HG03342 (cell line): ENCODE measurements at regions not wholly inside any gene's neighbourhood (a gene's known extent, or its start where the extent isn't known, plus 50 kb on each side); places are given as distances from the start of the nearest gene placed in this dataset.
"Not testable (repeated sequence)": the region's sequence is repeated elsewhere in the genome, so short reads cannot be mapped to it uniquely, and the experiment has no call there.

Experiments used
- ATAC-seq: cut with Tn5 transposase; IDR thresholded peaks from one replicate; pipeline ENCODE4 v1.9.1; 2021; ENCODE audit warnings: mild to moderate bottlenecking, moderate library complexity; ENCODE audit not compliant: unreplicated experiment

- ATAC-seq: no peak
Observed at GRCh38 chr6:6748001-6748400, 159.5 kb downstream of the LY86 start.

DNA sequence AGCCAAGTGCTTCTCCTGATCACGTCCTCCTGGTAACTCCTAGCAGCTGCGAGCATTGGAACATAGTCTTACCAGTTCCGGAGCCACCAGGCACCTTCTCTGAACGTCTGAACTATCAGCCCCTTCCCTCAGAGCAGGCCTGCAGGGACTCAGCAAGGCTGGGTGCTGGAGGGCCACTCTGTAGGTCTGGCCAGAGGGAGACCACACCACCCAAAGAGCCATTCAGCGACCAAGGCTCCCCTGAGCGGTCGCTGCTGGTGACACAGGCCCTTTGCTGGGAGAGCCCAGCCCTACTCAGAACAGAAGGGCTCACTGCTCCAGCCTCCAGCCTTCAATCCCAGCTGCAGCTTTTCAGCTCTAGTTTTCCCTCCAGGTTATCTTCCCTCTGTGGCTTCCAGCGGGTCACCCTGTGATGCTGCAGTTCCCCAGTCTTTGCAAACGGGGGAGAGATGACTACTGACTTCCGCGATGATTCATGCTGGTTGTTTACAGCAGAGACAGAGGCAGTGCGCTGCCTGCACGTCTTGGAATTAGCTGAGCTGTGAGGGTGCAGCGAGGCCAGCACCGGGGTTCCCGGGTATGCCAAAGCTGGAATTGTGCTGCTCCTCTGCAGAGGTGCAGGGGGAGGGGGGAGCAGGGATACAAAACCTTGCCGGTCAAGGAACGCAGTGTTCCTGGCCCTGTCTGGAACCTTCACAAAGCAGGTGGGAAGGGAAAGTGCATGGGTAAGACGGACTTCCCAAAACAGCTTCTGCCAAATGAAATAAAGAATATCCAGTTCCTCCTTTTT, 161.4 kb downstream of the LY86 start:
- peak; percentile 51 for ATAC-seq

GRCh38 chr6:6750594-6751265, 162.2 kb downstream of the LY86 start:
- ATAC-seq: no peak

GRCh38 chr6:6751266-6751596, 162.7 kb downstream of the LY86 start:
- no peak for ATAC-seq

DNA sequence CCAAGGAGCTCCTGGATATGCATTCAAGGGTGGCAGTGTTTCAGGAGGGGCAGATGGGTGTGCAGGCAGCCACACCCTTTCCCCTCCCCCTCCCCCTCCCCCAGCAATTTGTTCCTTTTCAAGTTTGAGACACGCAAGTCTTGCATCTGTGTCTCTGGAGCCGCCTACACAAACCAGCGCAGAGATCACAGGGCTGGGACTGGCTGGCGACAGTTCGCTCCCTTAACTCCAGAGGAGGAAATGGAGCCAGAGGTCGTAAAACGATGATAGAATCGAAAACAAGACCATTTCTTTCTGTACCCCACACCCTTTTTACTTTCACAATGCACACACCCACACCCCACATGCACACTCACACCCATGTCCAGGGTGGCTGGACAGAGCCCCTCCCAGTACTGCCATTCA, 163.1 kb downstream of the LY86 start:
- ATAC-seq: no peak

DNA sequence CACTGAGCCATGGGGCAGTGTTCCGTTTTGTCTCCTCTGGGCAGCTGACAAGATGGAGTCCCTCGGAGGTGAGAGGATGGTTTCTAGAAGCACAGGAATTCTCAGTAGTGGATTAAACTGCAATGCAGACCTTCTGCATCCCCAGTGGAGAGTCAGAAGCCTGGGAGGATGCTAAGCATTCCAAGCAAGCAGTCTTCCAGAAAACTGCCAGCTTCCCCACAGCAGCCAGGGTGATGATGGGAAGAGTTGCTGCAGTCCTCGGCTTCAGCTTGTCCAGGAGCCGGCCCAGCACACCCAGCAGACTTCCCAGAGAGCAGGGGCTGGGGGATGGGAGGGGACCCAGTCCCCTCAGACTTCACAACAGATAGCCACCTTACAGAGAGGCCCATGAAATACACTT, 163.6 kb downstream of the LY86 start:
- no peak for ATAC-seq

- ATAC-seq: no peak
Observed at GRCh38 chr6:6753301-6753700, 164.8 kb downstream of the LY86 start.

- ATAC-seq: no peak
Observed at GRCh38 chr6:6756526-6756925, 168.0 kb downstream of the LY86 start.

GRCh38 chr6:6758546-6758914, 170.0 kb downstream of the LY86 start:
- ATAC-seq: no peak

- peak; percentile 91 for ATAC-seq
Observed at GRCh38 chr6:6758915-6759654, 170.6 kb downstream of the LY86 start.

DNA sequence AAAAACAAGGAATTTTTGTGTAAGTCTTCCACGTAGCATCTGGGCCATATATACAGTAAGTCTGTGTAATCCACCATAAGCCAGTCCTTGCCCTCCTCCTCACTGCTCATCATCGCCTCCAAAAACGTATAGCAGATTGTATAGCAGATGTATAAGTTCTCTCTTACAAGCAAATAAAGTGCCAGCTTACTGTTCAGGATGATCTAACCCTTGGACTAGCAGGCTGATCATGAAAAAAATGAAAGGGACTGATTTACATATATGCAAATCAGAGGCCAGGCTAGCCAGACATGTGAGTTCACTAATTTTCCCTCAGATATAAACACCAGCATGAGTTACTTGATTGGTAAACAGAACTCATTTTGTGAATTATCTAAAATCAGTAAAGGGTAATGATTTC, 171.5 kb downstream of the LY86 start:
- ATAC-seq: no peak

GRCh38 chr6:6762566-6762965, 174.0 kb downstream of the LY86 start:
- ATAC-seq: not testable (repeated sequence)

DNA sequence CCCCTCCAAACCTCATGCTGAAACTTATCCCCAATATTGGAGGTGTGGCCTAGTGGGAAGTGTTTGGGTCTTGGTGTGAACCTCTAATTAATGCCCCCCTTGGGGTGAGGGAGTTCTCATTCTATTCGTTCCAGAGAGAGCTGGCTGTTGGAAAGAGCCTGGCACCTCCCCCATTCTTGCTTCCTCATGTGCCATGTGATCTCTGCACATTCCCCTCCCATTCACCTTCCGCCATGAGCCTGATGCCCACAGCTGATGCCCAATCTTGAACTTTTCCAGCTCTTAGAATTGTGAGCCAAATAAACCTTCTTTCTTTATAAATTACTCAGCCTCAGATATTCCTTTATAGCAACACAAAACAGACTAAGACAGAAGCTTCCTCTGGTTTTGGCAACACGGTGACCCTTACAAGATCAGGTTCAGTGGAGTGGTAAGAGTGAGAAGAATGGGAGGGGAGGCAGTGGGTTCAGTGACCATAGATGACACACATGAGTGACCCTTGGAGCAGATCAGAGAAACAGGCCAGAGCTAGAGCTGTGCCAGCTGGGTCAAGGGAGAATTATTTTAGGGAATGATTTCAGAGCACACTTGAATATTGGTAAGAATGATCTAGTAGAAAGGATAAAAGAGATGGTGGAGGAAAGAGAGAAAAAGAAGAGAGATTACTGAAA, 176.4 kb downstream of the LY86 start:
- ATAC-seq: no peak

- no peak for ATAC-seq
Observed at GRCh38 chr6:6766230-6766905, 177.8 kb downstream of the LY86 start.

DNA sequence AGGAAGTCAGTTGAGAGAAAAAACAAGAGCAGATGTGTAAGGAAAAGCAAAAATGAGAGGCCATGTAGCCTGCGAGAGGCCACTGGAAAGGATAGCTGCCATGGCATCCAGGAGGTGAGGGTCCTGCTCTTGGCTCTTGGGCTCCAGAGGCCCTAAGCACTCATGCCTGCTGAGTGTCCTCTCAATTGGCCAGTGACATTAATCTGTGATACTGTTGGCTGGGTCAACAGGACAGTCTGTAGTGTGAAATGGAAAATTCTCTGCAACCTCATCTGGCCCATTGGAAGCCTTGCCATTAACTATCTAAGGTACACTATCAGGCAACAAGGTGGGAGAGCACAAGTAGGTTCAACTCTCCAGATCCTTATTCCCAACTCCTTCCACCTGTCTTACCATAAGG, 180.9 kb downstream of the LY86 start:
- ATAC-seq: no peak

DNA sequence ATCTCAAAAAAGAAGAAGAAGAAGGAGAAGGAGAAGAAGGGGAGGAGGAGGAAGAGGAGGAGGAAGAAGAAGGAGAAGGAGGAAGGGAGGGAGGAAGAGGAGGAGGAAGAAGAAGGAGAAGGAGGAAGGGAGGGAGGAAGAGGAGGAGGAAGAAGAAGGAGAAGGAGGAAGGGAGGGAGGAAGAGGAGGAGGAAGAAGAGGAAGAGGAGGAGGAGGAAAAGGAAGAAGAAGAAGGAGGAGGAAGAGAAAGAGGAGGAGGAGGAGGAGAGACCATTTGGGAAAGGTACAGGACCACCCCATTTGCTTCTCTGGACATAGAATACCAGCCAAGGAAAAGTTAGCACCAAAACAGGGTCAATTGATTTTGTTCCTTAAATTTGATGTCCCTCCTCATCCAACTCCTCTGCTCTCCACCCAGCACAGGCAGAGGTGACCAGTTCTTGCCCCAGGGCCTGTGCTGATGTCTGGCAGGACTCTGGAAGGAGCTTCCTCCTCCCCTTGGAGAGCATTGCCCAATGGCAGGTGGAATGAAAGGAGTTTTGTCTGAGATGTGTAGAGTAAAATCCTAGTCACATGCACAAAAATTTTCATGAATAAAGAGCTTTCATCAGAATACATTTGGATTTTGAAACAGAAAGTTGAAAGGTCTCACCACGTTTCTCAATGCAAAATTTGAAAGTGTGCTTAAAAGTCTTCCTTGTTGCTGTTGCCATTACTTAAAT, 182.9 kb downstream of the LY86 start:
- ATAC-seq: no peak

DNA sequence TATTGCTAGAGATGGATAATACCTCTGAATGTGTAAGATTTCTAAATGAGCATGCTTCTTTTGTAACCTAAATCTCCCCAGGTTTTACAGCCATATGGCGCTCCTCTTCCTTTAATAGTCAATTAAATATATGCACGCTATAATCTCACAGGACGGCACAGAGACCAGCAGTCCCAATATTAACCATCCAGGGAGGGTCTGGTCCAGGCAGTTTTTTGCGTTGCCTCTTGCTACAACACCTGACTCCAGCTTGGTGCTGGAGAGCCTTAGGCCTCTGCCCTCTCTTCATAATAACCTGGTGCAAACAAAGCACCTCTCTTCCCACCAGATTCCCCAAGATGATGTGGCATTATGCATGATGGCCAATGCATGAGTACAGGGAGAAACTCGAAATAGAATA, 183.4 kb downstream of the LY86 start:
- ATAC-seq: no peak

- no peak for ATAC-seq
Observed at GRCh38 chr6:6772751-6773150, 184.2 kb downstream of the LY86 start.

DNA sequence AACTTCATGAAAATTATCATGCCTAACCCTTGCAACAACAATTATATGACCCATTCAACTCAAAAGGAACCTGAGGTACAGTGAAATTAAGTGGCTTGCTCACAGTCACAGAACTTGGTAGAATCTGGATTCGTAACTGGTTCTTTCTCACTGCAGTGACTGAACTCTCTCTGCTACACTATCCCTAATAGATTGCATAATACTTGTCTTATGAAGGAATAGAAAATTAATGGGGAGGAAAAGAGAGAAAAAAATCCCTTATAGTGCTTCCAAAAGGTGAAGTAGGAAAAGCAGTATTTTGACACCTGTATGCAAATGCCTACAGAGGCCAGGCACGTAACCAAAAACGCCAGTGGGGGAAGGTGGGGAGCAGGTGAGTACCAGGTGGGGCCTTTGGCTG, 186.6 kb downstream of the LY86 start:
- no peak for ATAC-seq

GRCh38 chr6:6780231-6780630, 191.7 kb downstream of the LY86 start:
- ATAC-seq: no peak
